Small intestine (tissue), 7 donors: ENCODE measurements at regions not wholly inside any gene's neighbourhood (a gene's known extent, or its start where the extent isn't known, plus 50 kb on each side); places are given as distances from the start of the nearest gene placed in this dataset.

Experiments
- DNase-seq, 2 donors: peaks; one replicate each; pipeline versions ENCODE4 v3.0.0 to v3.0.0-alpha.2; 2013
- FAIRE-seq: peaks from 2 replicates; lab custom pipeline; 2012; peaks lifted over from hg19 to GRCh38; lab: Jason Lieb, UNC
- H3K27ac ChIP-seq, 3 donors: one replicate each; pipeline ENCODE4 v1.5.1; 2013; ENCODE audit warnings: low read length in 2 of 3, mild to moderate bottlenecking in 2 of 3, control low read depth in 1 of 3, inconsistent platforms in 1 of 3, low read depth in 1 of 3, moderate library complexity in 1 of 3
- H3K27me3 ChIP-seq, 3 donors: one replicate each; pipeline ENCODE4 v1.6.1; 2013; ENCODE audit warnings: low read length in 3 of 3, inconsistent platforms in 1 of 3; ENCODE audit not compliant: control insufficient read depth in 3 of 3, insufficient read depth in 3 of 3
- H3K36me3 ChIP-seq, 3 donors: one replicate each; pipeline ENCODE4 v1.6.1; 2013; ENCODE audit warnings: low read length in 3 of 3, inconsistent platforms in 1 of 3, low read depth in 1 of 3, mild to moderate bottlenecking in 1 of 3, moderate library complexity in 1 of 3; ENCODE audit not compliant: control insufficient read depth in 3 of 3, insufficient read depth in 2 of 3
- H3K4me1 ChIP-seq, 3 donors: one replicate each; pipeline ENCODE4 v1.6.1; 2013; ENCODE audit warnings: low read length in 2 of 3, inconsistent platforms in 1 of 3, low read depth in 1 of 3, mild to moderate bottlenecking in 1 of 3, moderate library complexity in 1 of 3; ENCODE audit not compliant: control insufficient read depth in 3 of 3, insufficient read depth in 2 of 3
- H3K4me3 ChIP-seq, 3 donors: one replicate each; pipeline ENCODE4 v1.5.1; 2013; ENCODE audit warnings: low read length in 3 of 3, control low read depth in 1 of 3, inconsistent platforms in 1 of 3, low read depth in 1 of 3, mild to moderate bottlenecking in 1 of 3, moderate library complexity in 1 of 3
- H3K9me3 ChIP-seq, 2 donors: one replicate each; pipeline ENCODE4 v1.6.1; 2013; ENCODE audit warnings: low read depth in 1 of 2, low read length in 1 of 2; ENCODE audit not compliant: control insufficient read depth in 2 of 2, insufficient read depth in 1 of 2
- WGBS, 3 donors: extraction: QIAGEN DNeasy Blood & Tissue Kit; methylation state at CpG; one replicate each; pipeline ENCODE4 v1.1.7; 2013; 5-methylcytosine and 5-hydroxymethylcytosine counted together
- donor health status: healthy with polysubstance abuse.
- donor health status: control.
- donor health status: control.
- donor health status: Bipolar disorder and iron deficiency.
- donor health status: healthy.

GRCh38 chr6:62652692-62653328, 366.8 kb upstream of the KHDRBS2 start:
- 61 to 74% (median 74%) methylated on average over 2 of the region's 2 CpGs for WGBS, 3 donors
- H3K4me1 ChIP-seq, result no peaks in the 10 kb centered on the region
- H3K36me3 ChIP-seq, result no peaks in the 10 kb centered on the region
- no peak overlapping the region for H3K4me3 ChIP-seq
- no peak overlapping the region for H3K27ac ChIP-seq
- no peaks in the 10 kb centered on the region for H3K27me3 ChIP-seq
- FAIRE-seq (no peak), DNase-seq (peak in 1 of 2 donors; percentile 2)
- H3K9me3 ChIP-seq, result peaks cover 3 to 25% of the 10 kb centered on the region in 2 donors

DNA sequence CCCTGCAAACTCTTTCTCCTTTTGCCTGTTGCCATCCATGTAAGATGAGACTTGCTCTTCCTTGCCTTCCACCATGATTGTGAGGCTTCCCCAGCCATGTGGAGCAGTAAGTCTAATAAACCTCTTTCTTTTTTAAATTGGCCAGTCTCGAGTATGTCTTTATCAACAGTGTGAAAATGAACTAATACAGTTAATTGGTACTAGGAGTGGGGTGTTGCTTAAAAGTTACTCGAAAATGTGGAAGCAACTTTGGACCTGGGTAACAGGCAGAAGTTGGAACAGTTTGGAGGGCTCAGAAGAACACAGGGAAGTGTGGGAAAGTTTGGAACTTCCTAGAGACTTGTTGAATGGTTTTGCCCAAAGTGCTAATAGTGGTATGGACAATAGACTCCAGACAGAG, 359.2 kb upstream of the KHDRBS2 start:
- 47 to 54% (median 50%) methylated on average over 2 of the region's 2 CpGs for WGBS, 3 donors
- Histone ChIP-seq H3K9me3 (peaks cover 2 to 24% of the 10 kb centered on the region in 2 donors), H3K4me1 (no peaks in the 10 kb centered on the region), H3K36me3 (no peaks in the 10 kb centered on the region), H3K4me3 (no peak overlapping the region), H3K27me3 (no peaks in the 10 kb centered on the region), H3K27ac (no peak overlapping the region)
- DNase-seq (no peak), FAIRE-seq (no peak)

DNA sequence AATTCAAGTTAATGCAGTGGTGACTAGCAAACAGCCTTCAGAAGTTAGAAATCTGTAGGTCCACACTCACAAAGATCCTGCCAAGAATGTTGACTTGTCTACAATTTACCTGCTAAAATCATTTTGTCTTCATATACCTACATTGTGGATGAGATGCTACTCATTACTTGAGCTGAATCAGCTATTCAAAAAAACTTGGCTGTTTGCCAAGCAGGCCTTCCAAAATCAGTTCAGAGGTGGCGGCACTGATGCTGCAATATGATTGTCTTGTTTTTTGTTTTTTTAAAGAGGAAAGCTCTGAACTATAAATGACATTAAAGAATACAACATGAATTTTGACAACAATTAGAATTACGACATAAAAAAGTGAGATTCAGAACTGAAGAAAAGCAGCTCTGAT, 354.7 kb upstream of the KHDRBS2 start:
- Histone ChIP-seq H3K4me1 (no peaks in the 10 kb centered on the region), H3K9me3 (peaks cover 0 to 5% of the 10 kb centered on the region in 2 donors), H3K36me3 (no peaks in the 10 kb centered on the region), H3K27ac (no peak overlapping the region), H3K4me3 (no peak overlapping the region), H3K27me3 (no peaks in the 10 kb centered on the region)
- FAIRE-seq (no peak), DNase-seq (no peak)
- WGBS, 3 donors, result 65 to 92% (median 87%) methylated on average over 2 of the region's 2 CpGs

DNA sequence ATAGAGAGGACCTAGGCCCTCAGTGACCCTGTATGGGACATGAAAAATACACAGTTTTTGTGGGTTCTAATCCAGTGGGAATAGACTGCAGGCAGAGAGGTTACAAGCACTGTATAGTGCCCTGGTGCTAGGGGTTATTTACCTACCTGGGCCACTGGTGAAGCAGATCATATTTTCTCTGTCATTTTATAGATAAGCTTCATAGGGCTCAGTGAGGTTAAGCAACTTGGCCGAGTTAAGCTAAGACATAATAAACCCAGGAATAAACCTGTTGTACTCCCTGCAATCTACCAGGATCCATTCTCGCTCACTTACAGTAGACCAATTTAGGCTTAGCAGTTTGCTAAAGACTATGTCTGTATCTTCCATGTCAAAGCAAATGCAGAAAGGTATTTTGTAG, 340.6 kb upstream of the KHDRBS2 start:
- 48 to 70% (median 53%) methylated on average over 2 of the region's 2 CpGs for WGBS, 3 donors
- DNase-seq (peak in 1 of 2 donors; percentile 18), FAIRE-seq (no peak)
- H3K27ac ChIP-seq, result no peak overlapping the region
- peaks cover 0 to 5% (median 0%) of the 10 kb centered on the region in 3 donors for H3K4me1 ChIP-seq
- H3K36me3 ChIP-seq, result no peaks in the 10 kb centered on the region
- H3K9me3 ChIP-seq, result no peaks in the 10 kb centered on the region
- no peak overlapping the region for H3K4me3 ChIP-seq
- no peaks in the 10 kb centered on the region for H3K27me3 ChIP-seq

- Histone ChIP-seq H3K27me3 (no peaks in the 10 kb centered on the region), H3K4me3 (no peak overlapping the region), H3K4me1 (peaks cover 0 to 5% (median 0%) of the 10 kb centered on the region in 3 donors), H3K9me3 (no peaks in the 10 kb centered on the region), H3K36me3 (no peaks in the 10 kb centered on the region), H3K27ac (peak overlapping the region in 1 of 3 donors; percentile 10)
- peak in 1 of 2 donors; percentile 45 for DNase-seq
- 81 to 95% (median 92%) methylated on average over 1 of the region's 1 CpG for WGBS, 3 donors
- no peak for FAIRE-seq
Measured at GRCh38 chr6:62623846-62624532, 338.0 kb upstream of the KHDRBS2 start.

- no peak overlapping the region for H3K4me3 ChIP-seq
- H3K9me3 ChIP-seq, result peaks cover 3 to 10% of the 10 kb centered on the region in 2 donors
- peak overlapping the region in 1 of 3 donors; percentile 72 for H3K27ac ChIP-seq
- no peaks in the 10 kb centered on the region for H3K27me3 ChIP-seq
- peaks cover 0 to 38% (median 0%) of the 10 kb centered on the region in 3 donors for H3K4me1 ChIP-seq
- H3K36me3 ChIP-seq, result no peaks in the 10 kb centered on the region
- FAIRE-seq (no peak), DNase-seq (peak in 1 of 2 donors; percentile 85)
- 12 to 46% (median 31%) methylated on average over 4 of the region's 4 CpGs for WGBS, 3 donors
Measured at GRCh38 chr6:62615366-62616015, 329.5 kb upstream of the KHDRBS2 start.

- Histone ChIP-seq H3K36me3 (no peaks in the 10 kb centered on the region), H3K4me1 (peaks cover 0 to 38% (median 0%) of the 10 kb centered on the region in 3 donors), H3K4me3 (no peak overlapping the region), H3K27ac (peak overlapping the region in 1 of 3 donors; percentile 72), H3K9me3 (peaks cover 3 to 13% of the 10 kb centered on the region in 2 donors), H3K27me3 (no peaks in the 10 kb centered on the region)
- FAIRE-seq (no peak), DNase-seq (no peak)
Measured at GRCh38 chr6:62614442-62614841, 328.4 kb upstream of the KHDRBS2 start.

DNA sequence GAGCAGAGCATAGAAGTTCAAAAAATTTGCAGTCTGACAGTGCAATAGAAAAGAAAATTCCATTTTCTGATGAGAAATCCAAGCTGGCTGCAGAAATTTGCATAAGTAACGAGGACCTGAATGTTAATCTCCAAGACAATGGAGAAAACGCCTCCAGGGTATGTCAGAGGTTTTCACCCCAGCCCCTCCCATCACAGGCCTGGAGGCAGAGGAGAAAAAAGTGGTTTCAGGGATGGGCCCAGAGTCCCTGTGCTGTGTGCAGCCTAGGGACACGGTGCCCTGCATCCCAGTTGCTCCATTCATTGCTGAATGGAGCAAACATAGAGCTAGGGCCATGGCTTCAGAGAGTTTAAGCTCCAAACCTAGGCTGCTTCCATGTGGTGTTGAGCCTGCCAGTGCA, 327.9 kb upstream of the KHDRBS2 start:
- DNase-seq (no peak), FAIRE-seq (no peak)
- Histone ChIP-seq H3K4me3 (no peak overlapping the region), H3K27me3 (no peaks in the 10 kb centered on the region), H3K4me1 (peaks cover 0 to 38% (median 0%) of the 10 kb centered on the region in 3 donors), H3K27ac (no peak overlapping the region), H3K9me3 (peaks cover 3 to 13% of the 10 kb centered on the region in 2 donors), H3K36me3 (no peaks in the 10 kb centered on the region)
- 43 to 66% (median 48%) methylated on average over 3 of the region's 3 CpGs for WGBS, 3 donors
